ENCODE measurements at regions not wholly inside any gene's neighbourhood (a gene's known extent, or its start where the extent isn't known, plus 50 kb on each side); places are given as distances from the start of the nearest gene placed in this dataset.
"Not testable (repeated sequence)": the region's sequence is repeated elsewhere in the genome, so short reads cannot be mapped to it uniquely, and the experiment has no call there.

DNA sequence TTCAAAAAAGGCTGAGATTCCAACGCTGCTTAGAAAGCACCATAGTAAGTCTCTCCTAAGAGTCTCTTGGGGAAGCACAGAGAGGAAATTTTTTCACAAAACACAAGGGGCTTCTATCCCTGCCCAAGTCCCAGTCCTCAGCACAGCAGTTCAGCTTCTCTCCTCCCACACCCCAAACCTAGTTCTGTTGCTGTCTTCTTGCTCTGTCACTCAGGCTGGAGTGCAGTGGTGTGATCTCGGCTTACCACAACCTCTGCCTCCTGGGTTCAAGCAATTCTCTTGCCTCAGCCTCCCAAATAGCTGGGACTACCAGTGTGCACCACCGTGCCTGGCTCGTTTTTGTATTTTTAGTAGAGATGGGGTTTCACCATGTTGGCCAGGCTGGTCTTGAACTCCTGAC is 79.2 kb downstream of the FGD2 start:
- TF ChIP-seq CTCF, POLR2A (IDR thresholded peaks at IDR 0.05): not testable (repeated sequence)
